HS-5 (cell line): ENCODE measurements at regions not wholly inside any gene's neighbourhood (a gene's known extent, or its start where the extent isn't known, plus 50 kb on each side); places are given as distances from the start of the nearest gene placed in this dataset.
"Not testable (repeated sequence)": the region's sequence is repeated elsewhere in the genome, so short reads cannot be mapped to it uniquely, and the experiment has no call there.

Experiments
- DNase-seq: peaks from one replicate; pipeline ENCODE4 v3.0.0-alpha.2; 2012; ENCODE audit warnings: low read depth

DNA sequence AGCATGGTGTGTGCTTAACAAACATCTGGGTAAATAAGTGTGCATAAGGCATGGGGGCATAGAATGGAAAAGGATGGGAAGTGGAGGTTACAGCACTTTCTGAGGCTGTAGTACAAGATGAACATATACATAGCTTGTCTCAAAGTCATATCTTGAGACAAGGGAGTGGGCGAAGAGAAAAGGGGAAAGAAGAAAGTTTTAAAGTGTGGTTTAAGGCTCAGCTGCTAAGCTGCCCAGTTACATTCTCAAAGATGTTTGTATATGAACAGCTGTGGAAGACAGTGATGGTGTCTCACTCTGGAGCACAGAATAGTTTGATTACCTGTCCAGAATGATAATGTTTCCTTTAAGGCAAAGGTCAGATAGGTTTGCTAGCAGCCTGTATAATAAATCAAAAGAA, 61.9 kb upstream of the LANCL2 start:
- DNase-seq: no peak

DNA sequence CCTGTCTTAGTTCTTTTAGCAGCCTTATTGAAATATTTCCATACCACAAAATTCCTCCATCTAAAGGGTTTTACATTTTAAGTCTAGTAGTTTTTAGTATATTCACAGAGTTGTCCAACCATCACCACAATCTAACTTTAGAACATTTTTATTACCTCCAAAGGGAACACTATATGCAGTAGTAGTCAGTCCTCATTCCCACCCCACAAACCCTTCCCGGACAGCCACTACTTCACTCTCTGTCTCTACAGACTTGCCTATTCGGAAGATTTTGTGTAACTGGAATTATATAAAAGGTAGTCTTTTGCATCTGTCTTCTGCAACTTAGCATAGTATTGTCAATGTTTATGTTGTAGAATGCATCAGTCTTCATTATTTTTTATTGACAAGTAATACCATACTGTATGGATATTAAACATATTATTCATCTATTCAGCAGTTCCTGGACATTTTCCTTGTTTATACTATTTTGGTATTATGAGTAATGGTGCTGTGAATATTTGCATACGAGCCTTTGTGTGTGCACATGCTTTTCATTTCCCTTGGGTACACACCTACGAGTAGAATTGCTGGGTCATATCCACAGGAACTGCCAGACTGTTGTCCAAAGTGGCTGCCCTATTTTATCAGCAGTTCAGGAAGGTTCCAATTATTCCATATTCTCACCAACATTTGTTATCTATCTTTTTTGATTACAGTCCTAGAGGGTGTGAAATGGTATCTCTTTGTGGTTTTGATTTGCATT, 60.9 kb upstream of the LANCL2 start:
- no peak for DNase-seq

GRCh38 chr7:55305135-55305534, 60.0 kb upstream of the LANCL2 start:
- DNase-seq: no peak

- DNase-seq: no peak
Observed at GRCh38 chr7:55306331-55306730, 58.8 kb upstream of the LANCL2 start.

- DNase-seq: no peak
Observed at GRCh38 chr7:55307123-55307916, 57.8 kb upstream of the LANCL2 start.

DNA sequence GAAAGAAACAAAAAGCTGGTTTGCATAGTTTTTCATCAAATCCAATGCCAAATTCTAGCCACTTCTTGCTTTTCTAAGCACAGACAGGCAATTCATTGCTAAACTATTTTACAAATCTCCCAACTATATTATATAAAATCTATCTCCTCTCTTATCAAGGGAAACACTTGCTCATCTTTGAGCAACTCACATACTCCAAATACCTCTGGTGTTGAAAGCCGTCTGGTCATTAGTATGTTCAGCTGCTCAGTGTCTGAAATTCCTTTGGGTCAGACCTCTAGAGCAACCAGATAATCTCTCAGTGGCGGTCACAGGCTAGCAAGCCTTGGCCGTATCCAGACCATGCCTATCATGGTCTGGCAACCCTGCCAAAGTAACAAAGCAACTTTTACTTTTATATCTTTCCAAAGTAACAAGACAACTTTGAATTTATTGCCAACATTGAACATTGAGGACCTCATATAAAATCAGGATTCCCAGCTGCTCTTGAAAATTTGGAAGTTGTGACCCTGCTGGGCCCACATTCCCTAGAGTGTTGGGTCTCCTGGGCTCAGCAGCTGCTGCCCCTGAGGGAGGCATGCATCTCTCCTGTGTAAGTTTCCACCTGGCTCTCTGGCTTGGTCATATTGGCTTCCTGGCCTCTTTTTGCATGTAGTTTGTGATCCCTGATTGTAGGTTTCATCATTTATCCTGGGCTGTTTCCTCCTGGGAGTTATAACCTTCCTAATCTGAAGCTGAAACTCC, 56.8 kb upstream of the LANCL2 start:
- DNase-seq: peak; percentile 72

- DNase-seq: no peak
Observed at GRCh38 chr7:55309040-55309991, 55.8 kb upstream of the LANCL2 start.

- DNase-seq: no peak
Observed at GRCh38 chr7:55310287-55311025, 54.7 kb upstream of the LANCL2 start.

DNA sequence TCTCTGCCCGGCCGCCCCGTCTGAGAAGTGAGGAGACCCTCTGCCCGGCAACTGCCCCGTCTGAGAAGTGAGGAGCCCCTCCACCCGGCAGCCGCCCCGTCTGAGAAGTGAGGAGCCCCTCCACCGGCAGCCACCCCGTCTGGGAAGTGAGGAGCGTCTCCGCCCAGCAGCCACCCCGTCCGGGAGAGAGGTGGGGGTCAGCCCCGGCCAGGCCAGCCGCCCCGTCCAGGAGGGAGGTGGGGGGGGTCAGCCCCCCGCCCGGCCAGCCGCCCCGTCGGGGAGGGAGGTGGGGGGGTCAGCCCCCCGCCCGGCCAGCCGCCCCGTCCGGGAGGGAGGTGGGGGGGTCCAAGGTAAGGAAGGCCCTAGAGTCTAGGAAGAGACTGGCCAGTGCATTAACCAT, 53.2 kb upstream of the LANCL2 start:
- DNase-seq: not testable (repeated sequence)

DNA sequence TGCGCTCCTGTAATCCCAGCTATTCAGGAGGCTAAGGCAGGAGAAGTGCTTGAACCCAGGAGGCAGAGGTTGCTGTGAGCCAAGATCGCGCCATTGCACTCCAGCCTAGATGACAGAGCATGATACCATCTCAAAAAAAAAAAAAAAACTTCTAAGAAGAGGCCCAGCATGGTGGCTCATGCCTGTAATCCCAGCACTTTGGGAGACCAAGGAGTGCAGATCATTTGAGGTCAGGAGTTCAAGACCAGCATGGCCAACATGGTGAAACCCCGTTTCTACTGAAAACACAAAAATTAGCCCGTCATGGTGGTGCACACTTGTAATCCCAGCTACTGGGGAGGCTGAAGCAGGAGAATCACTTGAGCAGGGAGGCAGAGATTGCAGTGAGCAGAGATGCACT, 51.5 kb upstream of the LANCL2 start:
- not testable (repeated sequence) for DNase-seq

GRCh38 chr7:55314967-55315366, 50.2 kb upstream of the LANCL2 start:
- DNase-seq: no peak
